ENCODE measurements at regions not wholly inside any gene's neighbourhood (a gene's known extent, or its start where the extent isn't known, plus 50 kb on each side); places are given as distances from the start of the nearest gene placed in this dataset.

DNA sequence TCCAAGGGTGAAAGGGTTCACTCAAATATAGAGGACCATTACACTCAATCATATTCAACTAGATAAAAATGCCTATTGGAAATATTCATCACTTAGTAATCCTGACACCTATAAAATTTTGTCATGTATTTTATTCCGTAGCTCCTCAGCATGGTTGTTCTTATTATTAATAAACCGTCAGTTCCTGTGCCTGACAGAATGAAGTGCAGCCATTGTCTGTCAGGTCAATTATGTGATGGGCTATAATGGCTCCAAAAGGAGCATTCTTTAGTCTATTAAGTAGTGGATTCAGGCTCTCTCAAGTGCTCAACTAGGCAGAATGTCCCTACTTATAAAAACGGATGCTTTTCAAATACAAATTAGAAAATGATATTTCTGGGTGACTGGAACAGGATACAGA, 916.1 kb upstream of the ANO3 start:
- no peak for TF ChIP-seq CTCF (IDR thresholded peaks at IDR 0.05)
- no peak for TF ChIP-seq POLR2A (IDR thresholded peaks at IDR 0.05)
